ENCODE measurements at regions not wholly inside any gene's neighbourhood (a gene's known extent, or its start where the extent isn't known, plus 50 kb on each side); places are given as distances from the start of the nearest gene placed in this dataset.
"Not testable (repeated sequence)": the region's sequence is repeated elsewhere in the genome, so short reads cannot be mapped to it uniquely, and the experiment has no call there.

DNA sequence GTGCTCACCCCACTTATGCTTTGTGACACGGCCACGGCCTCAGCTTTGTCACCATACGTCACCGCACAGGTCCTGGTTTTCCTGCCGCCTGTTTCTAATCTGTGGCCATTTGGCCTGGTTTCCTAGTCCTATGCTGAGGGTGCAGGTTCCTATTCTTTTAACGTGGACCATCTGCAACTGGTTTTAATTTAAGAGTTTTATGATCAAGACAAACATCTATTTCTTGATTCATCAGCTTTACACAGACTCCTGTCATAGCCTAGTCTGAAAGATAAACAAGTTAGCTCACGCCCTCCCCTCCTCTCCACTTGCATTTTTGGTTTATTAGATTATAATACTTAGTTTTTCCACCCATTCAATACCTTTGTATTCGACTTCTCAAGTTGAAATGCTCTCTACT, 97.5 kb upstream of the RPS6KA2 start:
- DNase-seq (ENCODE audit: low read depth): no peak

DNA sequence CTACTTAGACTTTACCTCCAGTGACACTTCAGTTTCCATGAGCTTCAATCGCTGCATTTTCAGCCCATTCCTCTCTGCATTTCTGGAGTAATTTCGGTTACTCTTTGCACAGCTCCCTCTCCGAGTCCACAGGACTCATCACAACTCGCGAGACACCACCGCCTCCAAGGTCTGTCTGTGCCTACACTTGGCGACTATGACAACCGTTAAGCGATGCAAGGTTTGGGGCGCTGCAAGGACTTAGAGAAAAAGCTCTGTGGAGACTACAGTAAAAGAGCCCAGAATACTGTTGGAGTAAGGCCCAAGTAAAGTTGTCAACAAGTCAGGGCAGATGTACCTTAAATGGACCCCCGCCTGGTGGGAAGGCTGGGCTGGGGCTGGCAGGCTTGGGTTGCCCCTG, 95.7 kb upstream of the RPS6KA2 start:
- no peak for DNase-seq (ENCODE audit: low read depth)

DNA sequence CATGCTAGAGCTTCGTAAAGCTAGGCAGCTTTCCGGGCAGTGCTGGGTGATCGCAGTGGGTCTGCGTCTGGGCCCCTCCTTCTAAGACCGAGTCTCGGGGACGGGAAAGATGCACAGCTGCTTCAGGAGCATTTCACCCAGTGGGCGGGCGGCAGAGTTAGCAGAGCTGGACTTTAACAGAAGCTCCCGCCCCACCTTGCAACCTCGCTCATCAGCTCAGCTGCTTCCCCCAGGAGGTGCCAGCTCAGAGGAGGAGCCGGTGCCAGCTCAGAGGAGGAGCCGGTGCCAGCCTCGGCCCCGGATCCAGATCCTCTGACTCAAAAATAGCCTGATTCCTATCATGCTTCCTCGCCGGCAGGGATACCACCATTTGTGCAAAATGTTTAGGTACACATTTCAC, 94.5 kb upstream of the RPS6KA2 start:
- DNase-seq (ENCODE audit: low read depth): no peak

DNA sequence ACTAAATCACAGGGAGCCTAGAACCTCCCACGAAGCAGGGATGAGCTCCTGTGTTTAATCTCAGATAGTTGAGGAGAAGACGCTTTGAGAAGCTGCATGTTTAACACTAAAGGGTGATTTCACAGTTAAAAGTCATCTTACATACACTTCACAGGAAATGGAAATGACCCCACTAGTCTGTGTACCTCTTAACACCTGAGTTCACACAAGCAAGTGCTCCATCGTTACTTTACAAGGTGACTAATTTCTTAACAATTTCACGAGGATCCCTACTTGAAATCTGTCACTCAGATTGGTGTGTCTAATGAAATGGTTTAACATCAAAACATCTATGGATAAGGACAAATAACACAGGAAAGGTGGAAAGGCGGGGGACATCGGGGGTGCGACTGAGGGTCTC, 93.8 kb upstream of the RPS6KA2 start:
- no peak for DNase-seq (ENCODE audit: low read depth)

DNA sequence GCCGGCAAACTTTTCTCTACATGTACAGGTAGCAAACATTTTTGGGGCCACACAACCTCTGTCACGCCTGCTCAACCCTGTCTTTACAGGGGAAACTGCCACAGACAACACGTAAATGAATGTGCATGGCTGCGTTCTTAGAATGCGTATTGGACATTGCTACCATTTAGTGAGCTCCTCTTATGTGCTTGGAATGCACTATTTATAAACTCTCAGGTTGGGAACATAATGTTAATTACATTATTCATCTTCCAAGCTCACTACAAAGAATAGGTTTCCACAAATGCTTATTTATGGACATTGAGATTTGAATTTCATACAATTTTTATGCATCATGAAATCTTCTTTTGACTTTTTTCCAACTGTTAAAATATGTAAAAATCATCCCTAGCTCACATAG, 92.0 kb upstream of the RPS6KA2 start:
- DNase-seq (ENCODE audit: low read depth): no peak

DNA sequence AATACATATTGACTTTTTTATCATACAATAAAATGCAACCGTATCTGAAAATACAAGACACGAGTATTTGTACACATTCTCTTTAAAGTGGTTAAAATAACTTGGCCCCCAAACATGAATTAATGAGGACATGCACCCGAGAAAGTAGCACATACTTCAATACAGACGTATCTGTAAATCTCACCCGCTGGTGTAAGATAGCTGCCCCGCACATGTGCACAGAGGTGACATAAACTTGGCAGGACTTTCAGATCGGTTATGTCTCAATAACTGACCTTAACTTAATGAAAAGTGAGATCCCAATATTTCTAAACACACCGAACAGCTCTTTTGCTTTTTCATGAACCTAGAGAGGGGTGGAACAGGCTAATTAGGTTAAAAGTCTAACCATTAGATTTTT, 91.5 kb upstream of the RPS6KA2 start:
- DNase-seq (ENCODE audit: low read depth): no peak

DNA sequence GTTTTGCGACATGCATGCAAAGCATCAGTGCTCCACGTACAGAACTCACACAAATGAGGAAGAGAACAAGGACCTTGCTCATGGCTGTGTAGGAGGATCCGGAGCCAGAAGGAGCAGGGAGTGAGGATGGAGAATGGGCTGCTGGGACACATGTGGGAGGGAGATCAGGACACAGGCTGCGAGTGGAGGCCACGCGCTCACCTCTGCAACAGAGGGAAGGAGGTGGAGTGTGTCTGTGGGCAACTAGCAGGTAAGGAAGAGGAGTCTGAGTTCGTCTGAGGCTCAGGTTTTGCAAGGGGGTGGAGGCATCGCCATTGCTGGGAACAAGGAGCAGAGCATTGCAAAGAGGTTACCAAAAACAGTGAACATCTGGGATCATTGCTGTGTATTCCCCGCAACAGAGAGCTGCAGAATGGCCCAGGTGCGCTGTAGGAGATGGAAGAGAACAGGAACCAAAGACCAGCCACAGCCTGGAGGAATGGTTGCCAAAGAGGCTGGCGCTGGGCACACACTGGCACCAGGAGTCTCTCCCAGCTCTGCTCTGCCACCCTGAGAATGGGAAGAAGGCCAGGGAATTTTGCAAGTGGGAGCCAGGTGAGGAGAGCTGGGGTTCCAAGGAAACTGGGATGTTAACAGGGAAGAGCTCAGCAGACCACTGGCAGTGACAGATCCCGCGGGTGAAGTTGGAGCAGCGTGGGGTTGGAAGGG, 90.0 kb upstream of the RPS6KA2 start:
- no peak for DNase-seq (ENCODE audit: low read depth)

DNA sequence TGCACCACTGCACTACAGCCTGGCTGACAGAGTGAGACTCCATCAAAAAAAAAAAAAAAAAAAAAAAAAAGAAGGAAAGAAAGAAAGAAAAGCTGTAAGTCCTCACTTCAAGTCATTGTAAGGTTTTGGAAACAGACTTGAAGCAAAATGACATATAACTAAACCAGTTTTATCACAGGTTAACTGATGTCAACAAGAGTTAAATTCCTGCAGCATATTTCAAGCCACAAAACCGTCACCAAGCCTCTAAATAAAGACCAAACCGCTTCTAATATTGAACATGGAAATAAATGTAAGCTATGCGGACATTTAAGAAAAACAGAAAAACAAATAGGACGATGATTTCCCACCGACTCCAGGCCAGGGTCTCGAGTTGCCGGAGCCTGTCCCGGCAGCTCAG, 88.9 kb upstream of the RPS6KA2 start:
- DNase-seq (ENCODE audit: low read depth): no peak

DNA sequence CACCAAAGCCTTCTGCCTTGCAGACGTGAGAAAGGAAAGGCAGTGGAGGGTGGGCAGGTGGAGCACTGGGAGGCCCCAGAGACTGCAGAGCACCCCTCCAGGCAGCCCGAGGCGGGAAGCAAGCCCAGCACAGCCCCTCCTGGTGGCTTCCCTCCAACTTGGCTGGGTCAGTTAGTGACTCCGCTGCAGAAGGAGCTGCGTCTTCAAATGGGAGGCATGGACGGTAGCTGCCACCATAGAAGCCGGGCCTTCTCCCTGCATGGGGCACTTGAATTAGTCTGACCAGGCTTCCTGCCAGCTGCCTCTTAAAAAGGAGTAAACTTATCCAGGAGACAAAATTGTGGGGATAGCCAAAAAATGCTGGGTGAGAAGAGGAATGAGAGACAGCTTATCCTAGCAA, 88.0 kb upstream of the RPS6KA2 start:
- DNase-seq (ENCODE audit: low read depth): no peak

DNA sequence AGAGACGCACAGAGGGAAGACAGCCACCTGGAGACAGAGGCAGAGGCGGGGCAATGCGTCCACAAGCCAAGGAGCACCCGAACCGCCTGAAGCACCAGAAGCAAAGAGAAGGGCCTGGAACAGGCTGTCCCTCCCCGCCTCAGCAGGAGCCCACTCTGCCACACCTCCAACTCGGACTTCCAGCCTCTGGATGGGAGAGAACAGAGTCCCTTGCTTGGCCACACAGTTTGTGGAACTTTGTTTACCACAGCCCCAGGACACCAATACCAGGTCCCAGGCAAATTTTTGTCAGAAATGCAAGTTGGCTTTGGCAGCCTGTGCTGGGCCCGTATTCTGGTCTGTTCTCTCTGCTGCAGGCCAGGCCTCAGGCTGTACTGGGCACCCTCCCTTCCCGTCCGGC, 87.5 kb upstream of the RPS6KA2 start:
- DNase-seq (ENCODE audit: low read depth): no peak

DNA sequence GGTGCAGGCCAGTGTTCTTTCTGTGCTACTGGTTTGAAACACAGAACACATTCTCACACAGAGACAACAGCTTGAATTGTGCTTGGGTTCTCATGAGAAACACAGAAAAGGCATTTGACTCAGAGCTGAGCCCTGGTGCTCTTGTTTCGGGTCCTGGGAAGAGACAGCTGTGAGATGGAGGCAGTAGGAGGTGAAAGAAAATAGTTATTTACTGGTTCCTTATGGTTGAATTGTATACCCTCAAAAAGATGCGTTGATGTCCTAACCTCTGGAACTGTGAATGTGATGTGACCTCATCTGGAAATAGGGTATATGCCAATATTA, 87.1 kb upstream of the RPS6KA2 start:
- no peak for DNase-seq (ENCODE audit: low read depth)

DNA sequence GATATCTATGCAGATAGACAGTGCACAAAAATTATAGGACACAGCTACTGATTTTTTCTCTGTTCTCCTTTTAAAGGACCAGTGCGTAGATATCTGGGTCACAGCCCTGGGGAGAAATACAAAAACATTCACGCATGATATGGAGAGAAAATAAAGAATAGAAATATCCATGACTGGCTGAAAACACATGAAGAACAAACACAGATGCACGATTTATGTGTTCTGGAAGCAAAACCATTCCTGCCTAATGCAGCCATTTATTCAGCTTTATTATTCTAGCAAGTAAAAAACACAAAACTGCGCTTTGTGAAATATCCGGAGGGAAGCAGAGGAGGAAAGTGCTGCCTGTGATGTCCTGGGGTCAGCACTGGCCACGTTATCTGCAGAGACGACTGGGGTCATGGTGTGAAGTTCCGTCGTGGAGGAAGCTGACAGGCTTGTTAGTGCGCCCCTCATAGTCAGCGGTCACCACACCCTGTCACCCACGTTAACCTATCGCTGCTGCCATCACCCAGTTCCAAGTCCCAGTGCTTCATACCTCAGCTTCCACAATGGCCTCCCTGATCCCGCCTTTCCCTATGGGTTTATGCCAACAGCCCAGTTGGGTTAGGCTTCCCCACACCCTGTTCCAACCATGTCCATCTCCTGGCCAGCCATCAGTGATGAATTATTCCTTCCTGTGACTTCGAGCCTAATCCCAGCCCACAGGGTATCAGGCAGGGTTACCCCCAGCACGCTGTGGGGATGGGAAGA, 86.6 kb upstream of the RPS6KA2 start:
- DNase-seq (ENCODE audit: low read depth): no peak

DNA sequence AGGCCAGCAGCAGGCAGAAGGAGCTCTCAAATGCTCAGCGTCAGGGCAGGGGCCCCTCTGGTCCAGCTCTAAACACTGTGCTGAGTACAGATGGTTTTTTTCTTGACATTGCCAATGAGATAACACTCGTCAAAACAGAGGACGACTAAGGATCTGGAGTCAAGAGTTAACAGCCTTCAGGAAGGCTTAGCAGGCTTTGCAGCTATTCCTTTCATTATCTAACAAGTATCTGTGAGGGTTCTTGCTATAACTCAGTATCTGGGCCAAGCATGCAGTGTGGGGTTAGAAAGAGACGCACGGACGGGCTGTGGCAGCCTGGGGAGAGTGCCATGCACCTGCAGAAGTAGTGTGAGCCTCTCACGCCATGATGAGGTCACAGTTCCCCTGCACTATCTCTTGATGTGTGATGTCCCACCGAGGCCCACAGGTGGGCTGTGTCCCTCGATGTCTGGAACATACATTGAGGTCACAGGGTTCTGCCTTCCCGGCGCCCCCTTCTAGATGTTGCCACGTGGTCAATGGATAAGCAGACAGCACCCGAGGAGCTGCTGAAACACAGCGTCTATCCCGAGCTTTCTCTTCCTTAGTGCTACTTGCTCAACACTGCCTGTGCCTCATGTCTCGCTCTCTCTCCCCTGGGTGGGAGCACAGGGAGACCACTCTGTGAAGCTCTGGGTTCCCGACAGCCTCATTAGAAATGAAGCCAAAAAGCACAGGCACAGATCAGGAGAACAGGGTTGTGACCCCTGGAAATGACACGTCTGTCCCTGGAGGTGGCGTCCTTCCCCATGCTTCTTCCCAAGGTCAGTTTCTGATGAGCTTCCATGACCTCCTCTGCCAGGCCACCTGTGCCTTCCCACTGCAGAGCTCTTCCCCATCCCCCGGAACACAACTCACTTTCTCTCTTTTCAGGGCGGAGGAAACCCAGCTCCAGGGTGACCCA, 85.5 kb upstream of the RPS6KA2 start:
- DNase-seq (ENCODE audit: low read depth): no peak

DNA sequence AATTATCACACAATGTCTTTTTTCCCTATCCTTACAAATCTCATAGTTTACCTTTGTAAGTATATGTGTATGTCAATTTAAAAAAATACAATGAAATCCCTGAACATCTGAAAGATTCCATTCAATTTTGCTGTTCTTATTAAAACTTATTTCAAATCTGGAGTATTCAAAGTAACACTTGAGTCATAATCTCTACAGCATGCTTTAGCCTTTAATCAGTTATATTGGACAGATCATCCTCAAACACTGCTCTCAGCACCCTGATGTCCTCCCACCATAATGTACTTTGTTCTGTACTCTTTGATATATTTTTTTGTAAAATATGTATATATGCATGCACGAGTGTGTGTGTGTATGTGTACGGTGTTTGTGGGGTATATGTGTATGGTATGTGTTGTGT, 83.0 kb upstream of the RPS6KA2 start:
- no peak for DNase-seq (ENCODE audit: low read depth)

DNA sequence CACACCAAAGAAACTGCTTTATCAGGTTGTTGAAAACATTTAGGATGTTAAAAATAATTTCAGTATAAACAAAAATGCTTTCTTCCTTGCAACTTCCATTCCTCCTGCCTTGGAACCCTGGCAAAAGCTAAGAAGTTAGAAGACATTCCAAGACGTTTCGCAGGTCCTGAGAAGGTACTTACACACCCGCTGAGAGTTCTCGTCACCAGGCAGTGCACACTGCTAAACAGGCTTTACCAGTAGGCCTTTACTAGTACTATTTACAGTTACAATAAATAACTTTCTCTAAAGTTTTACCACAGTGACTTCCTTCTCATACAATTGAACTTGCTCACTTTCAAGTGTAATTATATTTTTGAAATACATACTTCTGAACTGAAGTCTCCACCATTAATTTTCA, 81.4 kb upstream of the RPS6KA2 start:
- no peak for DNase-seq (ENCODE audit: low read depth)

DNA sequence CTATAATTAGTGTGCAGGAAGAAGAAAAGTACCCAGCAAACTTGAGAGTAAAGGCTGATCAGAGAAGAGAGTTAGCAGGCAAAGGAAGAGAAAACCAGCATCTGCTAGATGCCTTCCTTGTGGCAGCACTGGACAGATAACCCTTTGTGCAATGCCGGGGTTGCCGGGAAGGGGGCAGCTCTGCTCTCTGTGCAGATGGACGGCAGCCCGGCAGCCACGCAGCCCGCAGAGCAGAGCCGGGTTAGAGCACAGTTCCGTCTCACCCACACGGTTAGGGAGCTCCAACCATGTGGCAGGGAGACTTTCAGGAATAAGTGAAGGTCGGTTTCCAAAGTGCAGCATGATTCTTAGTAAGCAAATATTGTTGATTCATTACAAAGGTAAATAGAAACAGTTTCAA, 80.0 kb upstream of the RPS6KA2 start:
- no peak for DNase-seq (ENCODE audit: low read depth)

DNA sequence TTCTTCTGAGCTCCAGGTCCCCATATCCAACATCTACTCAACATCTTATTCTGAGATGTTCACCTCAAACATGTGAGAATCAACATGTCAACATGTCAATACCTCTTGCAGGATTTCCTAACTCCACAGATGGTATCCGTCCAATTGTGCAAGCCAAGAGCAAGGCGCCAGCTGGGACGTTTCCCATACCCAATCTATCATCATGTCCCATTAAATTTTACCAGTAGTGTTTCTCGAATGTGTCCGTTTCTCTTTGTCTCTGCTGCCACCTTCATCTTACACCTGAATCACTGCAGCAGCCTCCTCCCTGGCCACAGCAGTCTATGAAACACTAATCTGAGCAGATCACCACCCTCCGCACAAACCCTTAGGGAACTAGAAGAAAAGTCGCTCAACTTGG, 78.0 kb upstream of the RPS6KA2 start:
- DNase-seq (ENCODE audit: low read depth): no peak

DNA sequence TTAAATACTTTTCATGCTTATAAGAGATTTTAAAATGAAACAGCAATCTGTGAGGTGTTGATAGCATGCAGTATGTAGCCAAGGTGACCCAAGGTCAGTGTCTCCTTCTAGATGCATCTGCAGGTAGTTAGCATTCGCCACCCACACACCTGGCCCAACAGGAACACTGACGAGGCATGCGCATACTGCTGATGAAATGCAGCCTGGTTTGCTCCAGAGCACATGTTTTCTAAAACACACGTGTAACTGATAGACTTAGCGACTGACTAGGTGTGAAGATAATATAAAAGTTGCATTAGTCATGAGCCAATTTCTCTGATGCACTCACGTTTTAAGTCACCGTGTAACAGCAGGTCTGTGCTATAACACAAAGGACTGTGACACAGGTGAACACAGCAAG, 77.1 kb upstream of the RPS6KA2 start:
- no peak for DNase-seq (ENCODE audit: low read depth)

DNA sequence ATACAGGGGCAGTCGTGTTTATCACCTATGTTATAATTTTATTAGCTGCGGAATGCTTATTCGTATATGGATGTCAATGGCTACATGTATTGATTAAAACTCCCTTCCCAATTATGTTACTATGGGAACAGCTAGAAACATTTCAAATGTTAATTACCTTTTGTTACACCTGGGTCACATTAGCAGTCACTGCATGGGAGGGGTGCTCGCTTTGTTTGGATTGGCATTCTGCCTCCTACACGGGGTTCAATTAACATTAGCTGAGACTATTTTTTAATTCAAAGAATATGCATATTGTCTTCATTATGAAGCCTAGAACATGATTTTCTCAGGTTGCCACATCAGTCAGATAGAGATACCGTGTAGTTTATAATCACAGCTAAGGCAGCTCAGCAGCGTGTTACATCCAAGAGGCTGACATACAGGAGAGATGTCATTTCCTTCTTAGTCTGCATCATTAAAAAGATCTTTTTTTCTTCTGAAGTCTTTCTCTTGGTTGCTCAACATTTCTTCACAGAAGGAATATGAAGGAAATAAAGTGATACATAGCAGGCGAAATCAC, 76.2 kb upstream of the RPS6KA2 start:
- DNase-seq (ENCODE audit: low read depth): no peak

DNA sequence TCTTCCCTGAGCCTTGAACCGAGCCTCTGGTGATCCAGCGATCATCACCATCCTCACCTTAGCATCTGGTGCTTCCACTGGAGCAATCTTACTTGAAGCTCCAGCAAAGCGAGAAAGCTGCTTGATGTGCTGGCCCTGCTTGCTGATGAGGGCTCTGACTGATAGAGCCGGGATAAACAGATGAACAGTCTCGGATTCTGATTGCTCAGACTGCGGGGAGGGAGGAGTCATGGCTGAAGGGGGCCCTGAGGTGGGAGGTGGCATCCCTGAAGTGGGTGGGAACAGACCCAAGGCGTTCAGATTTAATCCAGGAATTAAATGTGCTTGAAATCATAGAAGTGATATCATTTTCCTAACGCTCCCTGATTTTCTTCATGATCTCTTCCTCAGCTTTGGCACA, 74.4 kb upstream of the RPS6KA2 start:
- DNase-seq (ENCODE audit: low read depth): not testable (repeated sequence)

DNA sequence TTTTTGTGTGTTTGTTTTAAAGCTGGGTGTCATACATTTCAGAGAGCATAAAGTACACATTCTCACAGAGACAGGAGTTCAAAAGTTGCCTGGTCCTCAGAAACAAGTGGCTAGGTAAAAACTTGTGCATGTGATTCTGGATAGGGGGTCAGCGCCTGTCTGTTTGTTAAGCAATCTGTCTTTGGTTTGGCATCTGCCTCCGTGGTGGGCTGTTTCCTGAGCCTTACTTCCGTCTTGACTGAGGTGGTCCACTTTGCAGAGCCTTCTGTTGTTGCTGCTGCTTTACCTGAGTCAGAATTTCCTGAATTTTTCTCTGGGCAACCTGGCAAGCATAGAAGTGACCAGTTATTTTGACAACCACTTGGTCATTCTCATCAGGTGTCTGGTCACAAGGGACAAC, 73.8 kb upstream of the RPS6KA2 start:
- DNase-seq (ENCODE audit: low read depth): not testable (repeated sequence)

DNA sequence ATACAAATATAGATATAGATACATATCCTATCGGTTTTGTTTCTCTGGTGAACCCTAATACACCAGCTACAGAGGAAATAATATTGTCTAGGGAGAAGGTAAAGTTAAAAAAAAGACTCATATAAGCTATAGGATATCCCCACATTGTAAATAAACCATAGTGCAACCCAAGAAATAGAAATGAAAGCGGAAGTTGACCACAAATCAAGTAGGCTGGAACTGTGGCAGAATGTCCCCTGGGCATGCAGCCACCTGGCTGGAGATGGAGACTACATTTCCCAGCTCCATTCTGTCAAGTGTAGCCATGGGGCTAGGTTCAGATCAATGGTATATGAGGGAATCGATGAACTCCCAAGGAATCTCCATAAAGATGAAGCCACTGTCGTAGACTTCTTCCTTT, 70.1 kb upstream of the RPS6KA2 start:
- no peak for DNase-seq (ENCODE audit: low read depth)

DNA sequence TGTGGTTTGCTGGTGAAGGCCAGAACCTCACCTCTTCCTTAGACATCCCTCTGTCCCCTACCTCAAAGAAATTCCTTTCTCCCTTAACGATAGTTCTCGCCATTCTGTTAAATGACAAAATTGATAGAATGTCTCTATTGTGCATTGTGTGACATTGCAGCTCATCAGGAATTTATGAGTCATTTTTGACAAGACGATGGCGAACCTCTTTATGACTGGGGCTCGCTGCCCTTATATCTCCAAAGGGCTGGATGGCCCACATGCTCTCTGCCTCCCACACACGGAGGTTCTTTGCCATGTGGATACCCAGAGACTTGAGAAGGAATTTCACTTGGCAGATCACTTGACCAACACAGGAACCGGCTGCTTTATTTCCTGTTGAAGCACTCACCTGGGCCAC, 66.8 kb upstream of the RPS6KA2 start:
- DNase-seq (ENCODE audit: low read depth): no peak

Data from M059J (cell line).